GM21786 (cell line): ENCODE measurements at regions not wholly inside any gene's neighbourhood (a gene's known extent, or its start where the extent isn't known, plus 50 kb on each side); places are given as distances from the start of the nearest gene placed in this dataset.
A peak's percentile ranks its signal among the peaks of the same experiment; 100 is the strongest.

Source experiments
- ATAC-seq: cut with Tn5 transposase; IDR thresholded peaks from one replicate; pipeline ENCODE4 v1.9.1; 2021; ENCODE audit not compliant: unreplicated experiment

- ATAC-seq: no peak
Observed at GRCh38 chr2:146229508-146230155, 1615.2 kb upstream of the ACVR2A start.

- peak; percentile 69 for ATAC-seq
Observed at GRCh38 chr2:146228466-146229058, 1616.3 kb upstream of the ACVR2A start.

GRCh38 chr2:146228020-146228393 lies 1616.8 kb upstream of the ACVR2A start:
- no peak for ATAC-seq

GRCh38 chr2:146227152-146228019 lies 1617.4 kb upstream of the ACVR2A start:
- no peak for ATAC-seq

GRCh38 chr2:146226077-146226476 lies 1618.8 kb upstream of the ACVR2A start:
- no peak for ATAC-seq

- ATAC-seq: no peak
Observed at GRCh38 chr2:146221826-146222225, 1623.0 kb upstream of the ACVR2A start.

- ATAC-seq: no peak
Observed at GRCh38 chr2:146220957-146221356, 1623.9 kb upstream of the ACVR2A start.

- no peak for ATAC-seq
Observed at GRCh38 chr2:146214394-146214929, 1630.4 kb upstream of the ACVR2A start.

GRCh38 chr2:146213674-146214073 lies 1631.2 kb upstream of the ACVR2A start:
- ATAC-seq: no peak

GRCh38 chr2:146212602-146213001 lies 1632.2 kb upstream of the ACVR2A start:
- ATAC-seq: no peak

- peak; percentile 79 for ATAC-seq
Observed at GRCh38 chr2:146209842-146210275, 1635.0 kb upstream of the ACVR2A start.

GRCh38 chr2:146207901-146208300 lies 1636.9 kb upstream of the ACVR2A start:
- ATAC-seq: no peak

GRCh38 chr2:146207417-146207816 lies 1637.4 kb upstream of the ACVR2A start:
- no peak for ATAC-seq

GRCh38 chr2:146203064-146203624 lies 1641.7 kb upstream of the ACVR2A start:
- ATAC-seq: no peak

GRCh38 chr2:146193619-146194018 lies 1651.2 kb upstream of the ACVR2A start:
- ATAC-seq: no peak

- no peak for ATAC-seq
Observed at GRCh38 chr2:146189541-146189940, 1655.3 kb upstream of the ACVR2A start.

GRCh38 chr2:146173934-146174333 lies 1654.0 kb upstream of the ZEB2 start:
- ATAC-seq: no peak

- ATAC-seq: no peak
Observed at GRCh38 chr2:146161256-146161882, 1641.5 kb upstream of the ZEB2 start.

GRCh38 chr2:146158072-146158674 lies 1638.3 kb upstream of the ZEB2 start:
- no peak for ATAC-seq

- ATAC-seq: no peak
Observed at GRCh38 chr2:146147448-146148012, 1627.6 kb upstream of the ZEB2 start.
